Endometrium (tissue), 2 donors: ENCODE measurements at regions not wholly inside any gene's neighbourhood (a gene's known extent, or its start where the extent isn't known, plus 50 kb on each side); places are given as distances from the start of the nearest gene placed in this dataset.
"Not testable (repeated sequence)": the region's sequence is repeated elsewhere in the genome, so short reads cannot be mapped to it uniquely, and the experiment has no call there.

ENCODE experiments used
- FAIRE-seq: peaks from 2 replicates; lab custom pipeline; 2012; peaks lifted over from hg19 to GRCh38; lab: Jason Lieb, UNC
- donor health status: control.
- donor health status: control.

DNA sequence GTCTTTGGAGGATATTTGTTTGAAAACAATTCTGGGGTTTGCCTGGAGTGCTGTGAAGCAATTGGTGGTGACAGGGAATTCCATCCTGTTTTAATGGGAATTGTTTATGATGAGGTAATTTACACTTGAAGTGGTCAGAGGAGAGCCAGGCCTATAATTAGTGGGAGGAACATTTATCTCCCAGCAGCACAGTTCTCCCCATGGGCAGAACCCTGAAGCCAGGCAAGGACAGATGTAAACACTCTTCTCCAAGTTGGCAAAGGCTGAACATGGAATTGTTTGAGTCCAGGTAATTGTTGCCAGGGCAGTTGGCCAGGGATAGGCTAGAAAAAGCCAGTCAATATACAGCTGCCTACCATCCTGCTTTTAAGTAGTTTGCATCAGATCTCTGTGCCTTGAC lies 789.7 kb downstream of the FRK start:
- FAIRE-seq = no peak

GRCh38 chr6:115241373-115241772 lies 819.3 kb downstream of the FRK start:
- no peak for FAIRE-seq

DNA sequence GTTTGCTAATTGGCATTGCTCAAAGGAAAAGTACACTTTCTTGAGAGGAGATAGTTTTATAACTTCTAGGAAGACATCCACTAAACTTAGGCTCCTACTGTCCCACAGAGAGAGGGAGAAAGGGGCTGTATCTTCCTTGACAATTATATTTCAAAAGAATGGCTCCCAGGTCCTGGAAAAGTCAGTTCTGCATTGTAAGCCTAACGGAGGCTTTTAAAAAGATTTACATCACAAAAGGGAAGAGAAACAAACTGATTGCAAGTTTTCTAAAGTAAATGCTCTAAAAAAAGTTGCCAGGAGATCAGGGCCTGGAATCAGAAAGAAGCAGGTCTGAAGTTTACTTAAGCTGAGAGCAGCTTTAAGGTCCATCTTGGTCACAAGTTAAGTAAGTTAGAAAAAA lies 839.5 kb downstream of the FRK start:
- FAIRE-seq = no peak

DNA sequence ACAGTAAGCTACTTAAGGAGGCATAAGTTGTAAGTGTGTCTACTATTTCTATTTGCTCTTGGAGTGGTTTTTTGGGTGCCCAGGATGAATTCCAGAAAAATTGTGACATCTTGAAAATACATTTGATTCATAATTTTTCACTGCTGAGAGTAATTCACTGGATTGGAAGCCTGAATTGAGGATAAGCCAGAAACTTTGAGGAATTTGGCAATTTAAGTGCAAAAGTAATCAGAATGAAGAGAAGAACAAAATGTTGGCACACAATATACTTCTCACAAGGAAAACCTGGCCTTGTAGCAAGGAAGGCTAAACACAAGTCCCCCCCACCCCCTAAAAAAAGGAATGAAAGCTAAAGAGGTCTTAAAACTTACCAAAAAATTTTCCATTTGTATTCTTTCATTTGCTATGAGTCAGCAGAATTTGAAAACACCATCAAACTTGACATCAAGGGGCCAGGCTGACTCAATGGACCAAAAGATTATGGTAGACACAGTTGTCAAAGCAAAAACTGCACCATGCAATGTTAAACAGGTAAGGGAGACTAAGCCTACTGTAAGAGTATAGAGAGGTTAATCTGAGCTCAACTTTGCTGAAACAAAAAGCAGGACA lies 840.0 kb downstream of the FRK start:
- no peak for FAIRE-seq

DNA sequence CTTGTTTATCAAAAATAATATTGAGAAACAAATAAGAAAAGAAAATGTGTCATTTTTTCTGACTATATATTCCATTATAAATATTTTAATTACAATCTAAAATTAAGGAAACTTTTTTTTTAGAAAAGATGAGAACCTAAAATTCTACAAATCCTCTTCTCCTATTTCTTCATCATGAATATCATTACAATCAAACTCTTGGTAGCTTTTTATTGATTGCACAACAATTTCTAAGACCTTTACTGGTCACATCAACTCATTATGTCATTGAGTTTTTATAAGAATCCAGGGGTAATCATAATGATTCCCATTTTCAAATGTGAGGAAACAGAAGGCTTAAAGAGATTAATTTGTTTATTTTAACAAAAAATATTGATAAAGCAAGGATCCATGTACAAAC lies 841.0 kb downstream of the FRK start:
- no peak for FAIRE-seq

GRCh38 chr6:115216835-115217234 lies 843.9 kb downstream of the FRK start:
- no peak for FAIRE-seq

DNA sequence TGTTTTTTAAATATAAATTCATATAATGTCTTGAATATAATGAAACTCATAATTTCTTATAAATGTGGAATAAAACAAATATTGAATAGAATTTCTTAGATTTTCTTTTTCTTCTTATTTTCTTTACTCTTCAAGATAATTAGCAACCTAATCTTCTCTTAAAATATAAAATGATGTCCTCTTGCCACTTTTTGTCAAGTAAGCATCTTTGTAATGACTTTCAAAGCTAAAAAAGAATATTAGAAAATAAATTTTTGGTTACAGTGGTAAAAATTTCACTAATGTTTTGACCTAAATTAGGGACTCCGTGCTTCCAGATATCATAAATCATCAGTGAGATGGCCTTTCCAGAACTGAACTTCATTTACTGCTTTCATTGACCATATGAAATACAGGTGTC lies 846.4 kb downstream of the FRK start:
- peak; percentile 4 for FAIRE-seq

DNA sequence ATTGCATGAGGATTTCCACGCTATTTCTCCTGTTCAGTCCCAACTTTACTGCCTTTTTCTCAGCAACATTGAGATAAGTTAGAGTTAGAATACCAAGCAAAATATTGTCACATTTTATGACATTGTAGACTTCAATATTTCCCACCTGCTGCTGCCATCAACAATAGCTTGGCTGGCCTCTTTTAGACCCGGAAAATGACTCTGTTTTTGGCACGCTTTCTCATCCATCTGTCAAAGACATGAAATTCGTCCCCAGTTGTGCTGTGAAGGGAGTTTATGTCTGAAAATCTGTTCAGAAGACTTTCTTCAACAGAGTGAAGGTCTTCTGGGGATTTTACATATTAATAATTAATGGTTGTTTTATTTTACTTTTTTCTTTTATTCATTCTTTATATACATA lies 857.3 kb downstream of the FRK start:
- no peak for FAIRE-seq

DNA sequence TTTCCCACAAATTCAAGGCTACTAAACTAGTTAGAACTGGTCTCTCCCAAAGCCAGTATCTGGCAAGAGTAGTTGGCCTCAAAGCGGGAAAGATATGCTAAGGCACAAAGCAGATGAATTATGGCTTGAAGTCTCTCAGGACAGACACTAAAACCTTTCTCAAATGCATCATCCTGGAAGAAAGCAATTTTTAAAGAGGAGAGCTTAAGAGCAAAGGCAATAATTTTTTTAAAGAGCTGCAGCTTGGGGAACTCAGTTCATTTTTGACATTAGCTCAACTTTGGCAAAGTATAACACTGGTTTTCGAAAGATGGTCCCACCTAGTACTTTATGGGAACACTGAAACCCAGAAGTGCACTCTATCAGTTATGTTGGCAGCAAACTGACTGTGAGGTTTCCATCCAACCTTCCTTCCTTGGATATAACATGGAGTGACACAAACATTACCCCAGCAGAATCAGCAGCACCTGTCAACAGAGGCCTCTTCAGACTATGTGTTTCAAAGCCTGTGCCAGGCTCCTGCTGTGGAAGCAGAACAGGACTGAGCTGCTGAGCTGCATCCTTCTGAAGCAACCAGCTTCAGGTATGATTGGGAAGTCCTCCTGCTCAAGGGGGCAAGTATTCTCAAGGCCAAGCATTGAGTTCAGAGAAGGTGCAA lies 852.3 kb upstream of the HS3ST5 start:
- no peak for FAIRE-seq

- no peak for FAIRE-seq
These were observed 849.2 kb upstream of the HS3ST5 start for GRCh38 chr6:115191989-115192388.

GRCh38 chr6:115190534-115190933 lies 847.7 kb upstream of the HS3ST5 start:
- FAIRE-seq = no peak

- not testable (repeated sequence) for FAIRE-seq
These were observed 832.6 kb upstream of the HS3ST5 start for GRCh38 chr6:115175456-115175855.

- FAIRE-seq = not testable (repeated sequence)
These were observed 823.1 kb upstream of the HS3ST5 start for GRCh38 chr6:115165912-115166311.

- no peak for FAIRE-seq
These were observed 816.9 kb upstream of the HS3ST5 start for GRCh38 chr6:115159733-115160132.

DNA sequence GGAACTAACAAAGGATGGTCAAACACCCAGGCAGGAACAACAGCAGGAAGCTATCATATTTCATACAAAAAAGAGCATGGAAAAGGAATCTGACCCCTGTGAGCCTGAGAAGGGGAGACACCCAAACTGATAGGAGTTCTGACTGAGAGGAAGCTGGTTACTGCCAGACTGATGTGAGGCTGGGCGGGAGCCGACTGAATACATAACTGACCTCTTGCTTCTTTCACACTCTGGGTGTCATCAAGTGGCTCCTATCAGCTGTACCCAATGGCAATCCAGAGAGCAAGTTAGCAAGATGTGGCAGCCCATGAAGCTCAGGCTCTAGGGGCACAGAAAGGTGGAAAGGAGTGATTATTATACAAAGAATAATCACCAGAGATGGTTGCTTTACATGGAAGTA lies 795.1 kb upstream of the HS3ST5 start:
- FAIRE-seq = no peak

- FAIRE-seq = no peak
These were observed 791.0 kb upstream of the HS3ST5 start for GRCh38 chr6:115133790-115134189.

GRCh38 chr6:115131709-115132490 lies 789.1 kb upstream of the HS3ST5 start:
- FAIRE-seq = no peak

GRCh38 chr6:115121513-115121912 lies 778.7 kb upstream of the HS3ST5 start:
- FAIRE-seq = not testable (repeated sequence)

DNA sequence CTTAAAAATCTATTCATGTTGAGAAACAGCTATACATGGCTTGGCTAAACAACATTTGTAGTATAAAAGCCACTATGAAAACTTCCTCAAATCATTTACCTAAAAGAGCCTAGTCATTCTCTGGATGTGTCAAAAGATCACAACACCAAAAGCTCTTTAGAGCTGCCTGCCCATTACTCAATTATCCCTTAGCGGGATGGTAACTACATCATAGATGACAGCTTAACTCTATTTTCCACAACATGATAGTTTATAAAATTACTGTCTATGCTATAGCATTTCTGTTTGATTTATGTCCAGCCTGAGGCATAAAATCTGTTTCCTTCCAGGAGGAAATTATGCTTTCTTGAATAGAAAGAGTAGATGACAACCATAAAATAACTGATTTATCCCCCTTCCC lies 777.6 kb upstream of the HS3ST5 start:
- FAIRE-seq = no peak

- no peak for FAIRE-seq
These were observed 748.6 kb upstream of the HS3ST5 start for GRCh38 chr6:115091461-115091860.

- FAIRE-seq = no peak
These were observed 735.7 kb upstream of the HS3ST5 start for GRCh38 chr6:115078555-115078954.

DNA sequence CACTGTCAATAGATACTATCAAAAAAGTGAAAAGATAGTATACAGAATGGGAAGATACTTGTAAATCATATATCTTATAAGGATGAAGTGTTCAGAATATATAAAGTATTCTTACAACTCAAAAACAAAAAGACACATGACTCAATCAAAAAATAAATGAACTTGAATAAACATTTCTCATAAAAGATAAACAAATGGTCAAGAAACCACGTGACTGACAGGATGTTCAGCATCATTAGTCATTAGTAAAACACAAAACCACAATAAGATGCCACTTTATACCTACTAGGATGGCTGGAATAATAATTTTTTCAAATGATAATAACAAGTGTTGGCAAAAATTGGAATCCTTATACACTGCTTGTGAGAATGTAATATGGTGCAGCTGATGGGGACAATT lies 729.1 kb upstream of the HS3ST5 start:
- FAIRE-seq = no peak

DNA sequence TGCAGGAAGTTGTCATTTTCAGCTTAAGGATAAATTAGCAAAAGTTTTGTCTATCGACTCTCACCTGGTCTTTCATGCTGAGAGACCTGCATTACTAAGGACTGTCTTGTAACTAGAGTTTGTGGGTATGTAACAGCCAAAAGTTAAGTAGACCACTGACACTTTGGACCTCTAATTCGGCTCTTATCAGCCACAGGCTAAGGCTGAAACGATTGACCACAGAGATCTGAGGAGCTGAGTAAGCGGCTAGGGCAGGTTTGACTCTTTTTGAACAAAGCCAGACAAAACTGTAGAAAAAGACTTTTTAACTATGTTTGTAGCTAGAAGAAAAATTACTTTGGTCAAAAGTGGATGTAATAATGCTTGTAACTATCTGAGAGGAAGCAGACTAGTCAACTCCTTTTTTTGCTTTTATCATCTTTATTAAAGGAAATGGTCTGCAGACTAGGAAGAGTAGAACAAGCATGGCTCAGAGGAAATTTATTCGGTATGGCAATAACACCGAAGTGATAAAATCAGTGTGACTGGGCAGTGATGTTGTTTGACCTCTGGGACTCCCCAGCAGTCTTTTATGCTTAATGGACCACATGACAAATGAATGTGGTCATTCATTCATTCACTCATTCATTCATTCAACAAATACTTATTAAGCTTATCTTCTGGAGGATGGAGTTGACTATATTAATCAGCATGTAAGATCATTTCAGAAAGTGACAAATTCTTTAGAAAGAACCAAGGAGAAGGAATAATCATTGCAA lies 725.0 kb upstream of the HS3ST5 start:
- FAIRE-seq = no peak
